ENCODE measurements at regions not wholly inside any gene's neighbourhood (a gene's known extent, or its start where the extent isn't known, plus 50 kb on each side); places are given as distances from the start of the nearest gene placed in this dataset.
"Not testable (repeated sequence)": the region's sequence is repeated elsewhere in the genome, so short reads cannot be mapped to it uniquely, and the experiment has no call there.

DNA sequence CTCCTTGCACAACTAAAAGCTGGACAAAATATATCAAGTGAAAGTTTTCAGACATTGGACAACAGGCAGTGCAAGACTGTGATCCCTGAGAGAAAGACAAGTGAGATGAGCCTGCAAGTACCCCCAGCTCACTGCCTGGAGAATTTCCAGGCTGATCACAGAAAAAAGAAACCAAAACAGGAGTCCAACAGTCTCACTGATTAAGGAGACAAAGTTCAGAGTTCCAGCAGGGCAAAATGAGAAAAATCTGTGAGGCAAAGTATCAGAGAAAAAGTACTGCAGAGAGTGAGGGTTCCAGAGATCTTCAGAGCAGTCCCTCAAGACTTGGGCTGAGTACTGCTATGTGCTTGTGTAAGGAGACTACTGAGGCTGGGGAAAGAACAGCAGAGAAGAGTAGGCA is 56.0 kb upstream of the PRSS3 start:
- DNase-seq (ENCODE audit: low read depth) = no peak

DNA sequence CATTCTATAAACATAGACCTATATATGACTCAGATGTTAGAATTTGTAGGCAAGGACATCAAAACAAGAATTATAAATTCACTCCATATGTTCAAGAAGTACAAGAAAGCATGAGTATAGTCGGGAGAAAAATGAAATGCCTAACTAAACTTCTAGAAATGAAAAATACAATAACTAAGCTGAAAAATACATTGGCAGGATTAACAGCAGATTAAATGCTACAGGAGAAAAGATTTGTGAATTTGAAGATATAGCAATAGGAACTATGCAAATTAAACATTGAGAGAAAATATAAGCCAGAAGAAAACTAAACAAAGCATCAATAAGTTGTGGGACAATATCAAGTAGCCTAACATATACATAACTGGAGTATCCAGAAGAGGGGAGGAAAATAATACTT is 55.3 kb upstream of the PRSS3 start:
- no peak for DNase-seq (ENCODE audit: low read depth)

DNA sequence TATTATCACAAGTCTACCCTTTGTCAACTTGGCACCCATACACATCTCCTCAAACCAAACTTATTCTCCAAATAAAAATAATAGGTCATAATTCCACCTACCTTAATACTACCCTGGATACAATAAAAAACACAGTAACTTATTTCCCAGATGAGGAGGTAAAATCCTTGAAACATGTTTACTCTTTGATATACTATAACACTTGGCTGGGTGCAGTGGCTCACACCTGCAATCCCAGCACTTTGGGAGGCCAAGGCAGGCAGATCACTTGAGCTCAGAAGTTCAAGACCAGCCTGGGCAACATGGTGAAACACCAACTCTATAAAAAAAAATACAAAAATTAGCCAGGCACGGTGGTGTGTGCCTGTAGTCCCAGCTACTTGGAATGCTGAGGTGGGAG is 54.4 kb upstream of the PRSS3 start:
- not testable (repeated sequence) for DNase-seq (ENCODE audit: low read depth)

DNA sequence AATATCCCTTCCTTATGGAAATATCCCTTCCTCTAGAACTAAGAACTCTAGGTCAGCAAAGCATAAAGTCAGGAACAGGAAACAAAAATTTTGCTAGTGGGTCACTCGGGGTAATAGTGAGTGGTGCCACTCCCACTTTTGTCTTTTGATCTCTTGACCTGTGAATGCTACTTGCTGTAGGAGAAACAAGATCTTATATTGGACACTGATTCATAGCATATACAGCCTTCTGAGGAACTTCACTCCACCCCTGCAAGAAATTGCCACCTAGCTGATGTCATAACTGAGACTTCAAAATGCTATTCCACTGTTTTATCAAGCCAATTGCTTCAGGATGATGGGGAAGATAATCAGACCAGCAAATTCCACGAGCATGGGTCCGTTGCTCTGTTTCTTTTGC is 53.3 kb upstream of the PRSS3 start:
- no peak for DNase-seq (ENCODE audit: low read depth)

DNA sequence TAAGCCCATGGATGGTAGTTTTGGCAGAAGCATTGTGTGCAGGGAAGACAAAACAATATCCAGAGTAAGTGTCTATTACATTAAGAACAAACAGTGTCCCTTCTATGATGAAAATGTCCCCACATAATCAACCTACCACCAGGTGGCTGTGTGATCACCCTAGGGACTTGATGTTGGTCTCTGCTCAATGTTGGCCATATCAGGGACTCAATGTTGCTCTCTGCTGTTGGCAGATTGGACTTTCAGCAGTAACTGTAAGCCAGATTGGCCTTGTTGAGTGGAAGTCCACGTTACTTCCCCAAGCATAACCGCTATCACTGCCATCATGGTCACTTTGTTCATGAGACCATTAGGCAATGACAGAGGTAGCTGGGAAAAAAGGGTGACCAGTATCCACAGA is 52.8 kb upstream of the PRSS3 start:
- DNase-seq (ENCODE audit: low read depth) = no peak
